HPDE6-E6E7 (cell line): ENCODE measurements at regions not wholly inside any gene's neighbourhood (a gene's known extent, or its start where the extent isn't known, plus 50 kb on each side); places are given as distances from the start of the nearest gene placed in this dataset.
A peak's percentile ranks its signal among the peaks of the same experiment; 100 is the strongest.
"Not testable (repeated sequence)": the region's sequence is repeated elsewhere in the genome, so short reads cannot be mapped to it uniquely, and the experiment has no call there.

Source experiments
- DNase-seq: peaks from one replicate; pipeline ENCODE4 v3.0.0; 2011; ENCODE audit warnings: missing footprints; ENCODE audit errors: extremely low spot score

- no peak for DNase-seq
Observed at GRCh38 chr14:34065236-34065635, 114.4 kb upstream of the EGLN3 start.

- DNase-seq = no peak
Observed at GRCh38 chr14:34064349-34064748, 113.5 kb upstream of the EGLN3 start.

- DNase-seq = peak; percentile 50
Observed at GRCh38 chr14:34063470-34064164, 112.7 kb upstream of the EGLN3 start.

- no peak for DNase-seq
Observed at GRCh38 chr14:34063042-34063441, 112.2 kb upstream of the EGLN3 start.

GRCh38 chr14:34062353-34062973 is 111.6 kb upstream of the EGLN3 start:
- no peak for DNase-seq

- DNase-seq = no peak
Observed at GRCh38 chr14:34060651-34060999, 109.8 kb upstream of the EGLN3 start.

GRCh38 chr14:34059925-34060650 is 109.2 kb upstream of the EGLN3 start:
- DNase-seq = peak; percentile 80

- no peak for DNase-seq
Observed at GRCh38 chr14:34059037-34059924, 108.4 kb upstream of the EGLN3 start.

GRCh38 chr14:34058510-34058909 is 107.6 kb upstream of the EGLN3 start:
- no peak for DNase-seq

GRCh38 chr14:34056046-34056445 is 105.2 kb upstream of the EGLN3 start:
- no peak for DNase-seq

- DNase-seq = no peak
Observed at GRCh38 chr14:34055157-34055950, 104.5 kb upstream of the EGLN3 start.

- no peak for DNase-seq
Observed at GRCh38 chr14:34053666-34054065, 102.8 kb upstream of the EGLN3 start.

- DNase-seq = no peak
Observed at GRCh38 chr14:34052658-34053014, 101.8 kb upstream of the EGLN3 start.

- DNase-seq = peak; percentile 54
Observed at GRCh38 chr14:34051966-34052657, 101.2 kb upstream of the EGLN3 start.

GRCh38 chr14:34050606-34051005 is 99.7 kb upstream of the EGLN3 start:
- DNase-seq = no peak

GRCh38 chr14:34049790-34050189 is 98.9 kb upstream of the EGLN3 start:
- no peak for DNase-seq

GRCh38 chr14:34049187-34049586 is 98.3 kb upstream of the EGLN3 start:
- not testable (repeated sequence) for DNase-seq

GRCh38 chr14:34046799-34047520 is 96.1 kb upstream of the EGLN3 start:
- DNase-seq = no peak

GRCh38 chr14:34044666-34045306 is 93.9 kb upstream of the EGLN3 start:
- no peak for DNase-seq

- DNase-seq = no peak
Observed at GRCh38 chr14:34044373-34044637, 93.4 kb upstream of the EGLN3 start.
